Choroid plexus epithelial cell (primary cell): ENCODE measurements at regions not wholly inside any gene's neighbourhood (a gene's known extent, or its start where the extent isn't known, plus 50 kb on each side); places are given as distances from the start of the nearest gene placed in this dataset.
A peak's percentile ranks its signal among the peaks of the same experiment; 100 is the strongest.

Experiments
- DNase-seq: peaks from one replicate; pipeline ENCODE4 v3.0.0-alpha.2; 2010; ENCODE audit warnings: low read depth
- H3K4me3 ChIP-seq: 2 replicates; pipeline ENCODE4 v1.5.1; 2011; ENCODE audit warnings: low read depth, mild to moderate bottlenecking, control low read depth, low read length, moderate library complexity
- TF ChIP-seq, protein P1 (sequence below): conservative IDR thresholded peaks from 2 replicates; pipeline ENCODE4 v1.5.1; 2011; ENCODE audit warnings: low read depth, mild to moderate bottlenecking, control low read depth, inconsistent platforms, low read length, moderate library complexity

DNA sequence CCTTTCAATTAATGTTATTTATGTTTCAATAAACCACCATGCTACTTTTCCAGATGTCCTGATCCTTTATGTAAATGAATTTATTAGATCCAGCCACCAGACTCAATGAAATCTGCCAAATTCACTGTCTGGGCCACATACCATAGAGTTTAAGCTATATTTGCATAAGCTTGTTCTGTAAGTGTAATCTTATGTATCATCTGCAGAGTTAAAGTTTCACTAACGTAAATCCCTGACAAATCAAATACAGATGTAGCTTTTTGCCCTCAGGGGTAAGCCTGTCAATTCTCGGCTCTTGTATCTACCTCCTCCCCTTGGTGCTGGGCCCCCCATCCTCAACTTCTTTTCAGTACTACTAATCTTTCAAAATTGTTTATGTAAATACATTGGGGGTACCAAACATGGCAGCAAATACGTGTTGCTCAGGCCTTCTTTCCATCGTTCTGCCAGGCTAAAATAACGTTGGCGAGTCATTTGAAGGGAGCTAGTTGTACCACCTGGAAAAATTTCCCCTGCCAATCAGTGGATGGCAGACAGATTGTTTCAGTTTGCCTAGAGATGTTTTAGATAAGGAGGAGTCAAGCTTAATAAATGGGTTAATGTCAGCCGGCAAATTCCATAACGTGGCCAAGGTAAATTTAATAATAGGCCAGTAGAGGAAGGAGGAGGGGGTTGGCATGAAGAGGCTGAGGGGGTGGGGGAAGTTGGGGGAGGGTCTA lies 79.6 kb downstream of the RPS12 start:
- H3K4me3 ChIP-seq = no peak overlapping the region
- DNase-seq = no peak
- TF ChIP-seq, protein P1, sequence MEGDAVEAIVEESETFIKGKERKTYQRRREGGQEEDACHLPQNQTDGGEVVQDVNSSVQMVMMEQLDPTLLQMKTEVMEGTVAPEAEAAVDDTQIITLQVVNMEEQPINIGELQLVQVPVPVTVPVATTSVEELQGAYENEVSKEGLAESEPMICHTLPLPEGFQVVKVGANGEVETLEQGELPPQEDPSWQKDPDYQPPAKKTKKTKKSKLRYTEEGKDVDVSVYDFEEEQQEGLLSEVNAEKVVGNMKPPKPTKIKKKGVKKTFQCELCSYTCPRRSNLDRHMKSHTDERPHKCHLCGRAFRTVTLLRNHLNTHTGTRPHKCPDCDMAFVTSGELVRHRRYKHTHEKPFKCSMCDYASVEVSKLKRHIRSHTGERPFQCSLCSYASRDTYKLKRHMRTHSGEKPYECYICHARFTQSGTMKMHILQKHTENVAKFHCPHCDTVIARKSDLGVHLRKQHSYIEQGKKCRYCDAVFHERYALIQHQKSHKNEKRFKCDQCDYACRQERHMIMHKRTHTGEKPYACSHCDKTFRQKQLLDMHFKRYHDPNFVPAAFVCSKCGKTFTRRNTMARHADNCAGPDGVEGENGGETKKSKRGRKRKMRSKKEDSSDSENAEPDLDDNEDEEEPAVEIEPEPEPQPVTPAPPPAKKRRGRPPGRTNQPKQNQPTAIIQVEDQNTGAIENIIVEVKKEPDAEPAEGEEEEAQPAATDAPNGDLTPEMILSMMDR = no peak

- TF ChIP-seq, protein P1 = no peak
- no peak overlapping the region for H3K4me3 ChIP-seq
- no peak for DNase-seq
Observed at GRCh38 chr6:132898376-132898775, 84.0 kb downstream of the RPS12 start.

DNA sequence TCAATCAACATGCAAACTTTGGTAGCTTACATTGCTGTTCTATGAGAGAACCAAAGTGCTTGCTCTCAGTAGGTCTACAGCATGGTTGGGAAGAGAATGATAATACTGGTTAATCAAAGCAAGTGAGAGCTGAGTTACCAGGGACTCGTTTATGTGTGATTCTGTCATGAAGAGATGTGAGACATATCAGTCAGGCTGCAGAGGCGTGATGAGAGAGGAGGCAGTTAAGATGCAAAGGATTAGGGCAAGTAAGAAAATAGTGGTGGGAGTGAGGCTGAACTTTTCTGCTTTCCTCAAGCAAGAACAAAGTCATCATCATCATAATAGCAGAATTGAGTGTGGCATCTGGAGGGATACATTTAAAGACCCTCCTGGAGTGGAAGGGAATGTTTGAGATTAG lies 86.5 kb downstream of the RPS12 start:
- no peak overlapping the region for H3K4me3 ChIP-seq
- DNase-seq = no peak
- TF ChIP-seq, protein P1 = no peak

DNA sequence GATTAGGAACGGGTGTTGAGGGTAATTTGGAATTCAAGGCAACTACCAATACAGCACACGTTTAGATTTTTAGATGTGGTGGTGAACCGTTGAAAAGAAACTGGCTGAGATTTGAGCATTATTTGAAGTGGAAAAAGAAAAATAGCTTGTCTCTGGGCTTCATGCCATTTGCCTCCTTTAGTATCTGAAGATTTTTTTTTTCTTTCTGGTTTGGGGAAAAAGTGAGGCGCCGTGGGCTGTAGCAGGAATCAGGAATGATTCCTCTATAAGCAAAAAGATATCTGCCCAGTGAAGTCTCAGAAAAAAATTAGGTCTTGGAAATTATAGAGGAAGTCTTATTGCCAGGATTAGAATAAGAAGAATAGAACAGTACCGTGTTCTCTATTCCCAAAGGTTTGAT lies 88.5 kb downstream of the RPS12 start:
- TF ChIP-seq, protein P1 = no peak
- no peak overlapping the region for H3K4me3 ChIP-seq
- no peak for DNase-seq

- peak; percentile 30 for DNase-seq
- no peak overlapping the region for H3K4me3 ChIP-seq
- TF ChIP-seq, protein P1 = no peak
Observed at GRCh38 chr6:132907231-132907630, 92.9 kb downstream of the RPS12 start.

- H3K4me3 ChIP-seq = no peak overlapping the region
- TF ChIP-seq, protein P1 = no peak
- peak; percentile 88 for DNase-seq
Observed at GRCh38 chr6:132907914-132908313, 93.5 kb downstream of the RPS12 start.

- DNase-seq = no peak
- TF ChIP-seq, protein P1 = no peak
- no peak overlapping the region for H3K4me3 ChIP-seq
Observed at GRCh38 chr6:132909742-132910141, 95.4 kb downstream of the RPS12 start.
